GM12892 (cell line): ENCODE measurements at regions not wholly inside any gene's neighbourhood (a gene's known extent, or its start where the extent isn't known, plus 50 kb on each side); places are given as distances from the start of the nearest gene placed in this dataset.

Source experiments
- DNase-seq: peaks from one replicate; pipeline ENCODE4 v3.0.0; 2011; ENCODE audit not compliant: insufficient read length
- FAIRE-seq: peaks from 2 replicates; lab custom pipeline; 2011; peaks lifted over from hg19 to GRCh38; lab: Jason Lieb, UNC
- POLR2A ChIP-seq: IDR thresholded peaks from 2 replicates; pipeline ENCODE4 v1.6.1; 2011; ENCODE audit warnings: low read depth, low read length, control low read depth
- POLR2AphosphoS5 ChIP-seq: IDR thresholded peaks from 2 replicates; pipeline ENCODE4 v1.6.1; 2011; ENCODE audit warnings: low read depth, low read length, control low read depth
- TAF1 ChIP-seq: IDR thresholded peaks from 2 replicates; pipeline ENCODE4 v1.6.1; 2011; ENCODE audit warnings: low read depth, mild to moderate bottlenecking, control low read depth, low read length, borderline replicate concordance

- FAIRE-seq (no peak), DNase-seq (no peak)
- TF ChIP-seq POLR2AphosphoS5 = no peak
- no peak for TF ChIP-seq POLR2A
- no peak for TF ChIP-seq TAF1
Observed at GRCh38 chr5:30894811-30895210, 298.7 kb upstream of the CDH6 start.

GRCh38 chr5:30891660-30892059 lies 301.8 kb upstream of the CDH6 start:
- FAIRE-seq (no peak), DNase-seq (no peak)
- no peak for TF ChIP-seq POLR2A
- no peak for TF ChIP-seq POLR2AphosphoS5
- no peak for TF ChIP-seq TAF1

- DNase-seq = no peak
- FAIRE-seq = no peak
Observed at GRCh38 chr5:30890377-30890776, 303.1 kb upstream of the CDH6 start.

GRCh38 chr5:30880514-30880913 lies 313.0 kb upstream of the CDH6 start:
- DNase-seq (no peak), FAIRE-seq (no peak)
- TF ChIP-seq POLR2A (no peak), TAF1 (no peak), POLR2AphosphoS5 (no peak)

More at GRCh38 chr5:30890377-30890776, 303.1 kb upstream of the CDH6 start:
- no peak for TF ChIP-seq POLR2AphosphoS5
- TF ChIP-seq POLR2A = no peak

GRCh38 chr5:30879887-30880286 lies 313.6 kb upstream of the CDH6 start:
- DNase-seq = no peak
- no peak for FAIRE-seq
- TF ChIP-seq POLR2A = no peak
- TF ChIP-seq TAF1 = no peak
- no peak for TF ChIP-seq POLR2AphosphoS5

- DNase-seq = no peak
Observed at GRCh38 chr5:30878746-30879145, 314.7 kb upstream of the CDH6 start.

GRCh38 chr5:30878296-30878695 lies 315.2 kb upstream of the CDH6 start:
- no peak for DNase-seq
- TF ChIP-seq TAF1 = no peak
- TF ChIP-seq POLR2AphosphoS5 = no peak
- TF ChIP-seq POLR2A = no peak
- FAIRE-seq = no peak

More at GRCh38 chr5:30878746-30879145, 314.7 kb upstream of the CDH6 start:
- TF ChIP-seq POLR2A (no peak), POLR2AphosphoS5 (no peak), TAF1 (no peak)
- FAIRE-seq = no peak

GRCh38 chr5:30874241-30875034 lies 319.0 kb upstream of the CDH6 start:
- no peak for DNase-seq
- FAIRE-seq = no peak
- no peak for TF ChIP-seq TAF1
- TF ChIP-seq POLR2A = no peak
- TF ChIP-seq POLR2AphosphoS5 = no peak

GRCh38 chr5:30871196-30871595 lies 322.3 kb upstream of the CDH6 start:
- FAIRE-seq (no peak), DNase-seq (no peak)
- no peak for TF ChIP-seq POLR2AphosphoS5

- DNase-seq (no peak), FAIRE-seq (no peak)
- no peak for TF ChIP-seq POLR2AphosphoS5
- TF ChIP-seq TAF1 = no peak
- no peak for TF ChIP-seq POLR2A
Observed at GRCh38 chr5:30867711-30868110, 325.8 kb upstream of the CDH6 start.

- TF ChIP-seq TAF1 = no peak
- no peak for TF ChIP-seq POLR2A
- DNase-seq (no peak), FAIRE-seq (no peak)
Observed at GRCh38 chr5:30866142-30866541, 327.3 kb upstream of the CDH6 start.

GRCh38 chr5:30856242-30856641 lies 337.2 kb upstream of the CDH6 start:
- DNase-seq = no peak
- FAIRE-seq = no peak
- TF ChIP-seq POLR2A (no peak), TAF1 (no peak), POLR2AphosphoS5 (no peak)

GRCh38 chr5:30853158-30853557 lies 340.3 kb upstream of the CDH6 start:
- no peak for FAIRE-seq
- no peak for TF ChIP-seq TAF1
- no peak for TF ChIP-seq POLR2A
- no peak for TF ChIP-seq POLR2AphosphoS5

More at GRCh38 chr5:30853158-30853557, 340.3 kb upstream of the CDH6 start:
- no peak for DNase-seq
